ENCODE measurements at regions not wholly inside any gene's neighbourhood (a gene's known extent, or its start where the extent isn't known, plus 50 kb on each side); places are given as distances from the start of the nearest gene placed in this dataset.

GRCh38 chr12:61412201-61412600, 848.0 kb upstream of the USP15 start:
- in situ Hi-C loops (cut with MboI; ENCODE audit: low pct_unique_long_range_greater_than_20kb, low sequenced_read_pairs, unreplicated experiment): no loop called here
- no peak for DNase-seq (ENCODE audit: low spot score)
- TF ChIP-seq CTCF (IDR thresholded peaks at IDR 0.05; ENCODE audit: extremely low read depth, insufficient read depth, missing control alignments): no peak

- no peak for DNase-seq (ENCODE audit: low spot score)
- no peak for TF ChIP-seq CTCF (IDR thresholded peaks at IDR 0.05; ENCODE audit: extremely low read depth, insufficient read depth, missing control alignments)
- in situ Hi-C loops (cut with MboI; ENCODE audit: low pct_unique_long_range_greater_than_20kb, low sequenced_read_pairs, unreplicated experiment): no loop called here
Measured at GRCh38 chr12:61414470-61414869, 845.7 kb upstream of the USP15 start.

- TF ChIP-seq CTCF (IDR thresholded peaks at IDR 0.05; ENCODE audit: extremely low read depth, insufficient read depth, missing control alignments): no peak
- in situ Hi-C loops (cut with MboI; ENCODE audit: low pct_unique_long_range_greater_than_20kb, low sequenced_read_pairs, unreplicated experiment): no loop called here
- no peak for DNase-seq (ENCODE audit: low spot score)
Measured at GRCh38 chr12:61422786-61423185, 837.4 kb upstream of the USP15 start.

DNA sequence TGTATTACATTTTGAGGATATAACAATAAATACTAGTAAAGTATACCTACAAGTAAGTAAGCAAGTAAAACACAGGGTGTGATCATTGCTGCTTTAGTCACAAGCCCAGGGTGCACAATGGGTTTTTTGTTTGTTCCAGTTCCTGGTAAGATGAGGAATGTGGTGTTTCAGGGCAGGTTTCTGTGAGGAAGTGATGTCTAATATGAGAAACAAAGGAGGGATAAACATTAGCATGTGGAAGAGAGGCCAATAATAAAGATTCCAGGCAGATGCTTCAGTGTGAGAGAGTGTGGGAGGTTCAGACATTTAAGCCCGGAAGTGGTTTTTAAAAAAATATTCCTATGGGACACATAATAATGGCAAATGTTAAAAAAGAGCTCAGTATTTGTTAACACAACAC, 808.1 kb upstream of the USP15 start:
- no peak for TF ChIP-seq CTCF (IDR thresholded peaks at IDR 0.05; ENCODE audit: extremely low read depth, insufficient read depth, missing control alignments)
- in situ Hi-C loops (cut with MboI; ENCODE audit: low pct_unique_long_range_greater_than_20kb, low sequenced_read_pairs, unreplicated experiment): no loop called here
- DNase-seq (ENCODE audit: low spot score): no peak

DNA sequence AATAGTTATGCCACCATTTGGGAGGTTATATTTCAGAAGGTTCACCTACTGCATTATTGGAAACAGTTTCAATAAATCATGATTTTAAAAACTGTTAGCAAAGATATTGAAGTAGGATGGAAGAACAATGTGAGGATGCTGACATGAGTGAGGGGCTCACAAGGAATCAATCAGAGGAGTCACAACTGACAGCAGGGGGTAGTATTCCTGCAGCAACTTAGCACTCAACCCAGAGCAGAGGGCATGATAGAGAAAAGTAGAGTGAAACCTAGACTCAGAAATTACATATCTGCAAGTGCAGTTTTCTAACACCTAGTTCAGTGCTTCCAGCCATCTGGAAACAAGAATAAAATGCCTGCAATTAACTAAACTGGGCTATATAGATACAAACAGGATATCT, 772.5 kb upstream of the USP15 start:
- in situ Hi-C loops (cut with MboI; ENCODE audit: low pct_unique_long_range_greater_than_20kb, low sequenced_read_pairs, unreplicated experiment): no loop called here
- no peak for DNase-seq (ENCODE audit: low spot score)
- TF ChIP-seq CTCF (IDR thresholded peaks at IDR 0.05; ENCODE audit: extremely low read depth, insufficient read depth, missing control alignments): no peak

DNA sequence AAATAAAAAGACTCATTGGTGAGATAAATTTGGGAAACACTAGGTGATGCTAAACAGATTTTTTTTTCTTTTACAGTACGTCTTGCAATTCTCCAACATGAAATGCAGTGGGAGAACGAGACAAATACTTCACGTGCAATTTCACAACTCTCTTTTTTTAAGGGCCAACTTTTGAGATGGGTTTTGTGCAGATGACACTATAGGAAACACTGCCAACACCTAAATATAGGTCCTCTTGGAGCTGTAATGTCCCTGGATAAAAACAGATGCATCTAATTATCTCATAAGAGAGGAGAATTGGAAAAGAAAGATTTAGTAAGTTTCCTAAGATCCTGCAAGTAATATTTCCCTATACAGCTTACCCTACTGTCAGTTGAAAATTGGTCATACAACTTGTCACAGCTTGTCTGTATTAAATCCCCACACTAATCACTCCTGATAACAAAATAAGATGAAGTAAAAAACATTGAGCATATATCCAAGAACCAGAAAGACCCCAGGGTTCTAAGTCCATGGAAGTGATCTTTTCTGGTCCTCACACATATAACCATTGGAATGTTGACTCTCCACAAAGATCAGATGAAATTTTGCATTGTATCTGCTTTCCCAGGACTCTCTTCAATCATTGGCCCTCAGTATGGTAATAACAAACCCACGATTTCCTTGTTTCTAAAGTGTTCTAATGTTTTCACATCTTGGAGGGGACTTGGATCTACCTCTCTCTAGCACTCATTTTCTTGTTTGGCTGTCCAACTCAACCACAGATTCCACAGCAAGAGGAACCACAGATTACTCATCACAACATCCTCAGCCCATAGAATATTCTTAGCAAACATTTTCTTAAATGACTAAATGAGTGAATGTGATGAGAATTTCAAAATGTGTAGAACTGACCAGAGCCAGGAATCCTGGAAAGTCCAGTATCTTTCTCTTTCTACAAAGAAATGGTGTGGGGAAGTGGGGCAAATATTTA, 769.4 kb upstream of the USP15 start:
- DNase-seq (ENCODE audit: low spot score): no peak
- TF ChIP-seq CTCF (IDR thresholded peaks at IDR 0.05; ENCODE audit: extremely low read depth, insufficient read depth, missing control alignments): no peak
- in situ Hi-C loops (cut with MboI; ENCODE audit: low pct_unique_long_range_greater_than_20kb, low sequenced_read_pairs, unreplicated experiment): no loop called here
